Keratinocyte (primary cell): ENCODE measurements at regions not wholly inside any gene's neighbourhood (a gene's known extent, or its start where the extent isn't known, plus 50 kb on each side); places are given as distances from the start of the nearest gene placed in this dataset.

Experiments used
- DNase-seq: peaks from one replicate; pipeline ENCODE4 v3.0.0-alpha.2; 2011; ENCODE audit warnings: low read depth, missing footprints, low spot score
- FAIRE-seq: peaks from 2 replicates; lab custom pipeline; 2011; peaks lifted over from hg19 to GRCh38; lab: Jason Lieb, UNC
- H2AFZ ChIP-seq: 2 replicates; pipeline ENCODE4 v1.6.0; 2012; ENCODE audit warnings: low read length, control low read depth, inconsistent platforms; ENCODE audit not compliant: control insufficient read depth
- H3K27ac ChIP-seq: 2 replicates; pipeline ENCODE4 v1.5.1; 2011; ENCODE audit warnings: low read length; ENCODE audit not compliant: control insufficient read depth, insufficient read depth
- H3K27me3 ChIP-seq: 3 replicates; pipeline ENCODE4 v1.6.0; 2011; ENCODE audit warnings: low read length; ENCODE audit not compliant: control insufficient read depth, insufficient read depth; ENCODE audit errors: extremely low read depth
- H3K36me3 ChIP-seq, 2 experiments: 2 replicates in 1 of 2; 3 replicates in 1 of 2; pipeline ENCODE4 v1.5.1; 2011; ENCODE audit warnings: low read length in 2 of 2, mild to moderate bottlenecking in 1 of 2; ENCODE audit not compliant: control insufficient read depth in 2 of 2, insufficient read depth in 2 of 2; ENCODE audit errors: extremely low read depth in 1 of 2
- H3K4me1 ChIP-seq: 3 replicates; pipeline ENCODE4 v1.5.1; 2011; ENCODE audit warnings: low read length; ENCODE audit not compliant: control insufficient read depth, insufficient read depth; ENCODE audit errors: extremely low read depth
- H3K4me2 ChIP-seq: 3 replicates; pipeline ENCODE4 v1.6.0; 2011; ENCODE audit warnings: low read depth, low read length; ENCODE audit not compliant: control insufficient read depth, insufficient read depth; ENCODE audit errors: extremely low read depth
- H3K4me3 ChIP-seq, 3 experiments: fragments of 200-600 bp in 1 of 3; sonication (generic) in 1 of 3; 2 replicates in 2 of 3; 3 replicates in 1 of 3; pipeline ENCODE4 v1.5.1; 2011 to 2016; ENCODE audit warnings: low read length in 3 of 3, mild to moderate bottlenecking in 3 of 3, control low read depth in 2 of 3, inconsistent platforms in 1 of 3, low read depth in 1 of 3, mixed read lengths in 1 of 3, mixed run types in 1 of 3, moderate library complexity in 1 of 3; ENCODE audit not compliant: control insufficient read depth in 2 of 3, insufficient read depth in 2 of 3; ENCODE audit errors: extremely low read depth in 1 of 3
- H3K79me2 ChIP-seq: 2 replicates; pipeline ENCODE4 v1.6.0; 2012; ENCODE audit warnings: low read length; ENCODE audit not compliant: control insufficient read depth, insufficient read depth
- H3K9ac ChIP-seq: 3 replicates; pipeline ENCODE4 v1.6.0; 2011; ENCODE audit warnings: low read length; ENCODE audit not compliant: control insufficient read depth, insufficient read depth; ENCODE audit errors: extremely low read depth
- H3K9me1 ChIP-seq: 3 replicates; pipeline ENCODE4 v1.6.0; 2011; ENCODE audit warnings: low read length; ENCODE audit not compliant: control insufficient read depth, insufficient read depth; ENCODE audit errors: extremely low read depth
- H3K9me3 ChIP-seq: 2 replicates; pipeline ENCODE4 v1.5.1; 2012; ENCODE audit warnings: low read depth, low read length; ENCODE audit not compliant: control insufficient read depth
- H4K20me1 ChIP-seq: 3 replicates; pipeline ENCODE4 v1.6.0; 2011; ENCODE audit warnings: low read length; ENCODE audit not compliant: control insufficient read depth, insufficient read depth; ENCODE audit errors: extremely low read depth
- CTCF ChIP-seq, 3 experiments: IDR thresholded peaks in 1 of 3; conservative IDR thresholded peaks in 1 of 3; optimal IDR thresholded peaks in 1 of 3; 2 replicates in 2 of 3; 3 replicates in 1 of 3; pipeline versions ENCODE3 to v1.5.1; 2011; ENCODE audit warnings: low read length in 3 of 3, mild to moderate bottlenecking in 3 of 3, moderate library complexity in 2 of 3, control low read depth in 1 of 3, inconsistent platforms in 1 of 3; ENCODE audit not compliant: insufficient read depth in 2 of 3; ENCODE audit errors: extremely low read depth in 1 of 3
- EZH2 ChIP-seq: IDR thresholded peaks from one replicate; pipeline ENCODE4 v1.6.1; 2012; ENCODE audit warnings: inconsistent platforms, mild to moderate bottlenecking, low read length, moderate library complexity
- dilution Hi-C: fragments of 300-500 bp; cut with MboI; formaldehyde crosslinking; loops from one replicate; pipeline ENCODE4 v1.7.0; 2020; ENCODE audit warnings: low sequenced_read_pairs; ENCODE audit not compliant: extremely low pct_ligation_motif_present

GRCh38 chr9:73577848-73578247, 426.2 kb downstream of the ANXA1 start:
- TF ChIP-seq CTCF (optimal IDR thresholded peaks at IDR 0.05 in 1 of 3, IDR thresholded peaks at IDR 0.05 in 1 of 3, conservative IDR thresholded peaks at IDR 0.05 in 1 of 3; ENCODE audit: extremely low read depth in 1 of 3, insufficient read depth in 2 of 3, low read length in 3 of 3) (no peak), EZH2 (no peak)
- DNase-seq: no peak
- Histone ChIP-seq H3K36me3 (no peaks in the 10 kb centered on the region), H3K9me3 (no peaks in the 10 kb centered on the region), H3K79me2 (no peaks in the 10 kb centered on the region), H3K4me1 (no peaks in the 10 kb centered on the region), H3K27ac (no peak overlapping the region), H3K4me3 (no peak overlapping the region), H4K20me1 (no peaks in the 10 kb centered on the region), H3K9ac (no peak overlapping the region), H3K27me3 (no peaks in the 10 kb centered on the region), H2AFZ (no peak overlapping the region), H3K4me2 (no peak overlapping the region), H3K9me1 (no peaks in the 10 kb centered on the region)
- dilution Hi-C loops: no loop called here
- FAIRE-seq: peak; percentile 69

- Histone ChIP-seq H3K9me3 (no peaks in the 10 kb centered on the region), H3K27me3 (no peaks in the 10 kb centered on the region), H2AFZ (no peak overlapping the region), H3K27ac (no peak overlapping the region), H3K79me2 (no peaks in the 10 kb centered on the region), H3K36me3 (no peaks in the 10 kb centered on the region), H3K4me3 (no peak overlapping the region), H4K20me1 (no peaks in the 10 kb centered on the region), H3K4me2 (no peak overlapping the region), H3K4me1 (no peaks in the 10 kb centered on the region), H3K9me1 (no peaks in the 10 kb centered on the region), H3K9ac (no peak overlapping the region)
- FAIRE-seq (no peak), DNase-seq (no peak)
- dilution Hi-C loops: no loop called here
- TF ChIP-seq EZH2: no peak
- no peak for TF ChIP-seq CTCF (optimal IDR thresholded peaks at IDR 0.05 in 1 of 3, IDR thresholded peaks at IDR 0.05 in 1 of 3, conservative IDR thresholded peaks at IDR 0.05 in 1 of 3; ENCODE audit: extremely low read depth in 1 of 3, insufficient read depth in 2 of 3, low read length in 3 of 3)
Observed at GRCh38 chr9:73579823-73580222, 428.2 kb downstream of the ANXA1 start.
